GM23338 (cell line): ENCODE measurements at regions not wholly inside any gene's neighbourhood (a gene's known extent, or its start where the extent isn't known, plus 50 kb on each side); places are given as distances from the start of the nearest gene placed in this dataset.

Source experiments
- ATAC-seq: fragments of 200-7000 bp; cut with Tn5 transposase; 3 replicates; pipeline ENCODE4 v1.9.1; 2020
- DNase-seq: peaks from one replicate; pipeline ENCODE4 v3.0.0-alpha.2; 2015; ENCODE audit warnings: low spot score
- H2AFZ ChIP-seq: fragments of 200-600 bp; sonication (generic); 2 replicates; pipeline ENCODE4 v1.8.0; 2016; ENCODE audit warnings: antibody characterized with exemption, mild to moderate bottlenecking, moderate library complexity
- H3F3A ChIP-seq: fragments of 200-600 bp; sonication (generic); replicated peaks from 2 replicates; pipeline ENCODE4 v1.8.0; 2017; ENCODE audit warnings: antibody characterized with exemption, mixed run types, low read depth
- H3K27ac ChIP-seq: fragments of 200-600 bp; sonication (generic); 2 replicates; pipeline ENCODE4 v1.6.1; 2016; ENCODE audit warnings: low read depth
- H3K27me3 ChIP-seq: fragments of 200-600 bp; sonication (generic); 2 replicates; pipeline ENCODE4 v1.8.0; 2016; ENCODE audit warnings: mild to moderate bottlenecking, mixed run types, moderate library complexity; ENCODE audit not compliant: insufficient read depth
- H3K36me3 ChIP-seq: fragments of 200-600 bp; sonication (generic); 2 replicates; pipeline ENCODE4 v1.8.0; 2016; ENCODE audit warnings: mild to moderate bottlenecking; ENCODE audit not compliant: insufficient read depth
- H3K4me1 ChIP-seq: fragments of 200-600 bp; sonication (generic); 2 replicates; pipeline ENCODE4 v1.8.0; 2016; ENCODE audit warnings: mild to moderate bottlenecking, moderate library complexity; ENCODE audit not compliant: insufficient read depth
- H3K4me2 ChIP-seq: fragments of 200-600 bp; sonication (generic); 2 replicates; pipeline ENCODE4 v1.7.1; 2017; ENCODE audit warnings: mixed run types
- H3K4me3 ChIP-seq: fragments of 200-600 bp; sonication (generic); 2 replicates; pipeline ENCODE4 v1.6.1; 2016; ENCODE audit warnings: mixed run types
- H3K79me2 ChIP-seq: fragments of 200-600 bp; sonication (generic); replicated peaks from 2 replicates; pipeline ENCODE4 v1.8.0; 2017; ENCODE audit warnings: mild to moderate bottlenecking; ENCODE audit not compliant: insufficient read depth
- H3K9me2 ChIP-seq: fragments of 200-600 bp; sonication (generic); 2 replicates; pipeline ENCODE4 v1.8.0; 2017; ENCODE audit not compliant: insufficient read depth
- H4K20me1 ChIP-seq: fragments of 200-600 bp; sonication (generic); replicated peaks from 2 replicates; pipeline ENCODE4 v1.8.0; 2017; ENCODE audit warnings: mild to moderate bottlenecking; ENCODE audit not compliant: insufficient read depth
- H3K27ac Mint-ChIP-seq: 2 replicates; pipeline ENCODE4 v1.8.0; 2020; ENCODE audit warnings: inconsistent platforms, mild to moderate bottlenecking, moderate library complexity, mixed read lengths
- H3K27me3 Mint-ChIP-seq: 3 replicates; pipeline ENCODE4 v1.8.0; 2022; ENCODE audit warnings: low read depth, mild to moderate bottlenecking, moderate library complexity, mixed read lengths, inconsistent platforms; ENCODE audit not compliant: insufficient read depth, poor library complexity
- H3K36me3 Mint-ChIP-seq: 3 replicates; pipeline ENCODE4 v1.8.0; 2021; ENCODE audit warnings: low read depth, mild to moderate bottlenecking, inconsistent platforms, moderate library complexity, mixed read lengths
- H3K4me1 Mint-ChIP-seq: 3 replicates; pipeline ENCODE4 v1.8.0; 2020; ENCODE audit warnings: mild to moderate bottlenecking, inconsistent platforms, mixed read lengths
- H3K4me3 Mint-ChIP-seq: 3 replicates; pipeline ENCODE4 v1.8.0; 2021; ENCODE audit warnings: moderate library complexity, mild to moderate bottlenecking, inconsistent platforms, mixed read lengths
- H3K9me3 Mint-ChIP-seq: 3 replicates; pipeline ENCODE4 v1.8.0; 2020; ENCODE audit warnings: moderate library complexity, mild to moderate bottlenecking, inconsistent platforms, mixed read lengths
- CREB1 ChIP-seq: fragments of 250-450 bp; sonication (Bioruptor Pico); IDR thresholded peaks from 2 replicates; pipeline ENCODE4 v1.5.0; 2020; ENCODE audit warnings: low read depth, mild to moderate bottlenecking, moderate library complexity
- EZH2 ChIP-seq: fragments of 200-600 bp; sonication (generic); IDR thresholded peaks from one replicate; pipeline ENCODE4 v1.8.0; 2017; ENCODE audit warnings: antibody characterized with exemption, mild to moderate bottlenecking, low read depth; ENCODE audit not compliant: unreplicated experiment
- EZH2phosphoT487 ChIP-seq: fragments of 200-600 bp; sonication (generic); IDR thresholded peaks from one replicate; pipeline ENCODE4 v1.8.1; 2018; ENCODE audit warnings: antibody characterized with exemption; ENCODE audit not compliant: unreplicated experiment
- JUNB ChIP-seq: IDR thresholded peaks from one replicate; pipeline ENCODE4 v1.6.1; 2016; ENCODE audit warnings: antibody characterized with exemption; ENCODE audit not compliant: unreplicated experiment
- POLR2AphosphoS5 ChIP-seq: IDR thresholded peaks from 2 replicates; pipeline ENCODE4 v1.6.1; 2016; ENCODE audit warnings: antibody characterized with exemption, low read depth
- STAT1 ChIP-seq: IDR thresholded peaks from one replicate; pipeline ENCODE4 v1.6.1; 2016; ENCODE audit warnings: antibody characterized with exemption; ENCODE audit not compliant: unreplicated experiment
- ZNF114 ChIP-seq: fragments of 250-450 bp; sonication (Bioruptor Pico); IDR thresholded peaks from 2 replicates; pipeline ENCODE4 v1.5.0; 2020; ENCODE audit warnings: mild to moderate bottlenecking, moderate library complexity
- TF ChIP-seq, protein P1 (sequence below): IDR thresholded peaks from 2 replicates; pipeline ENCODE4 v1.6.1; 2016; ENCODE audit warnings: antibody characterized with exemption
- TF ChIP-seq, protein P2 (sequence below): fragments of 250-450 bp; sonication (Bioruptor Pico); IDR thresholded peaks from 2 replicates; pipeline ENCODE4 v1.5.0; 2020; ENCODE audit warnings: mild to moderate bottlenecking, moderate library complexity
- TF ChIP-seq, protein P3 (sequence below): IDR thresholded peaks from one replicate; pipeline ENCODE4 v1.6.1; 2018; ENCODE audit warnings: antibody characterized with exemption; ENCODE audit not compliant: unreplicated experiment

DNA sequence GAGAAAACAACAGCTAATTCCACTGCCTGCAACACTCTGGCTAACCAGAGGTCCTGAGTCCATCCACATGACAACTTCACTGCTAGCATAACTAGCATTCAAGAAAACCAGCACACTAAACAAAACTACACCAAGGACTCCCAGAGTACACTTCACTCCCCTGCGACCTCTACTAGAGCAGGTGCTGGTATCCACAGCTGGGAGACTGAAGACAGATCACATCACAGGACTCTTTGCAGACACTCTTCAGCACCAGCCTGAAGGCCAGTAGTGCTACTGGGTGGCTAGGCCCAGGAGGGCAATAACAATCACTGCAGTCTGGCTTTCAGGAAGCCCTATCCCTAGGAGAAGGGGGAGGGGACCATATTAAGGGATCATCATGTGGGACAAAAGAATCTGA, 54.4 kb upstream of the MYB start:
- no peaks in the 10 kb centered on the region for H3K36me3 ChIP-seq
- no peak overlapping the region for H3K4me2 ChIP-seq
- H3F3A ChIP-seq, result no peaks in the 10 kb centered on the region
- peaks cover 19% of the 10 kb centered on the region for H3K9me2 ChIP-seq
- no peak overlapping the region for H2AFZ ChIP-seq
- no peaks in the 10 kb centered on the region for H4K20me1 ChIP-seq
- no peak overlapping the region for H3K4me3 Mint-ChIP-seq
- ATAC-seq, result no peak
- H3K79me2 ChIP-seq, result no peaks in the 10 kb centered on the region
- H3K27me3 ChIP-seq, result no peaks in the 10 kb centered on the region
- no peak overlapping the region for H3K4me3 ChIP-seq
- no peak for TF ChIP-seq ZNF114
- TF ChIP-seq, protein P1, sequence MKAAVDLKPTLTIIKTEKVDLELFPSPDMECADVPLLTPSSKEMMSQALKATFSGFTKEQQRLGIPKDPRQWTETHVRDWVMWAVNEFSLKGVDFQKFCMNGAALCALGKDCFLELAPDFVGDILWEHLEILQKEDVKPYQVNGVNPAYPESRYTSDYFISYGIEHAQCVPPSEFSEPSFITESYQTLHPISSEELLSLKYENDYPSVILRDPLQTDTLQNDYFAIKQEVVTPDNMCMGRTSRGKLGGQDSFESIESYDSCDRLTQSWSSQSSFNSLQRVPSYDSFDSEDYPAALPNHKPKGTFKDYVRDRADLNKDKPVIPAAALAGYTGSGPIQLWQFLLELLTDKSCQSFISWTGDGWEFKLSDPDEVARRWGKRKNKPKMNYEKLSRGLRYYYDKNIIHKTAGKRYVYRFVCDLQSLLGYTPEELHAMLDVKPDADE, result no peak
- TF ChIP-seq EZH2phosphoT487, result no peak
- TF ChIP-seq JUNB, result no peak
- no peak for TF ChIP-seq POLR2AphosphoS5
- TF ChIP-seq EZH2, result no peak
- TF ChIP-seq, protein P2, sequence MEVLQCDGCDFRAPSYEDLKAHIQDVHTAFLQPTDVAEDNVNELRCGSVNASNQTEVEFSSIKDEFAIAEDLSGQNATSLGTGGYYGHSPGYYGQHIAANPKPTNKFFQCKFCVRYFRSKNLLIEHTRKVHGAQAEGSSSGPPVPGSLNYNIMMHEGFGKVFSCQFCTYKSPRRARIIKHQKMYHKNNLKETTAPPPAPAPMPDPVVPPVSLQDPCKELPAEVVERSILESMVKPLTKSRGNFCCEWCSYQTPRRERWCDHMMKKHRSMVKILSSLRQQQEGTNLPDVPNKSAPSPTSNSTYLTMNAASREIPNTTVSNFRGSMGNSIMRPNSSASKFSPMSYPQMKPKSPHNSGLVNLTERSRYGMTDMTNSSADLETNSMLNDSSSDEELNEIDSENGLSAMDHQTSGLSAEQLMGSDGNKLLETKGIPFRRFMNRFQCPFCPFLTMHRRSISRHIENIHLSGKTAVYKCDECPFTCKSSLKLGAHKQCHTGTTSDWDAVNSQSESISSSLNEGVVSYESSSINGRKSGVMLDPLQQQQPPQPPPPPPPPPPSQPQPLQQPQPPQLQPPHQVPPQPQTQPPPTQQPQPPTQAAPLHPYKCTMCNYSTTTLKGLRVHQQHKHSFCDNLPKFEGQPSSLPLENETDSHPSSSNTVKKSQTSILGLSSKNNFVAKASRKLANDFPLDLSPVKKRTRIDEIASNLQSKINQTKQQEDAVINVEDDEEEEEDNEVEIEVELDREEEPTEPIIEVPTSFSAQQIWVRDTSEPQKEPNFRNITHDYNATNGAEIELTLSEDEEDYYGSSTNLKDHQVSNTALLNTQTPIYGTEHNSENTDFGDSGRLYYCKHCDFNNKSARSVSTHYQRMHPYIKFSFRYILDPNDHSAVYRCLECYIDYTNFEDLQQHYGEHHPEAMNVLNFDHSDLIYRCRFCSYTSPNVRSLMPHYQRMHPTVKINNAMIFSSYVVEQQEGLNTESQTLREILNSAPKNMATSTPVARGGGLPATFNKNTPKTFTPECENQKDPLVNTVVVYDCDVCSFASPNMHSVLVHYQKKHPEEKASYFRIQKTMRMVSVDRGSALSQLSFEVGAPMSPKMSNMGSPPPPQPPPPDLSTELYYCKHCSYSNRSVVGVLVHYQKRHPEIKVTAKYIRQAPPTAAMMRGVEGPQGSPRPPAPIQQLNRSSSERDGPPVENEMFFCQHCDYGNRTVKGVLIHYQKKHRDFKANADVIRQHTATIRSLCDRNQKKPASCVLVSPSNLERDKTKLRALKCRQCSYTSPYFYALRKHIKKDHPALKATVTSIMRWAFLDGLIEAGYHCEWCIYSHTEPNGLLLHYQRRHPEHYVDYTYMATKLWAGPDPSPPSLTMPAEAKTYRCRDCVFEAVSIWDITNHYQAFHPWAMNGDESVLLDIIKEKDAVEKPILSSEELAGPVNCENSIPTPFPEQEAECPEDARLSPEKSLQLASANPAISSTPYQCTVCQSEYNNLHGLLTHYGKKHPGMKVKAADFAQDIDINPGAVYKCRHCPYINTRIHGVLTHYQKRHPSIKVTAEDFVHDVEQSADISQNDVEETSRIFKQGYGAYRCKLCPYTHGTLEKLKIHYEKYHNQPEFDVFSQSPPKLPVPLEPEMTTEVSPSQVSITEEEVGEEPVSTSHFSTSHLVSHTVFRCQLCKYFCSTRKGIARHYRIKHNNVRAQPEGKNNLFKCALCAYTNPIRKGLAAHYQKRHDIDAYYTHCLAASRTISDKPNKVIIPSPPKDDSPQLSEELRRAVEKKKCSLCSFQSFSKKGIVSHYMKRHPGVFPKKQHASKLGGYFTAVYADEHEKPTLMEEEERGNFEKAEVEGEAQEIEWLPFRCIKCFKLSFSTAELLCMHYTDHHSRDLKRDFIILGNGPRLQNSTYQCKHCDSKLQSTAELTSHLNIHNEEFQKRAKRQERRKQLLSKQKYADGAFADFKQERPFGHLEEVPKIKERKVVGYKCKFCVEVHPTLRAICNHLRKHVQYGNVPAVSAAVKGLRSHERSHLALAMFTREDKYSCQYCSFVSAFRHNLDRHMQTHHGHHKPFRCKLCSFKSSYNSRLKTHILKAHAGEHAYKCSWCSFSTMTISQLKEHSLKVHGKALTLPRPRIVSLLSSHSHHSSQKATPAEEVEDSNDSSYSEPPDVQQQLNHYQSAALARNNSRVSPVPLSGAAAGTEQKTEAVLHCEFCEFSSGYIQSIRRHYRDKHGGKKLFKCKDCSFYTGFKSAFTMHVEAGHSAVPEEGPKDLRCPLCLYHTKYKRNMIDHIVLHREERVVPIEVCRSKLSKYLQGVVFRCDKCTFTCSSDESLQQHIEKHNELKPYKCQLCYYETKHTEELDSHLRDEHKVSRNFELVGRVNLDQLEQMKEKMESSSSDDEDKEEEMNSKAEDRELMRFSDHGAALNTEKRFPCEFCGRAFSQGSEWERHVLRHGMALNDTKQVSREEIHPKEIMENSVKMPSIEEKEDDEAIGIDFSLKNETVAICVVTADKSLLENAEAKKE (CRISPR knock-in tag), result no peak
- no peak for TF ChIP-seq STAT1
- TF ChIP-seq CREB1 (CRISPR knock-in tag), result no peak
- TF ChIP-seq, protein P3, sequence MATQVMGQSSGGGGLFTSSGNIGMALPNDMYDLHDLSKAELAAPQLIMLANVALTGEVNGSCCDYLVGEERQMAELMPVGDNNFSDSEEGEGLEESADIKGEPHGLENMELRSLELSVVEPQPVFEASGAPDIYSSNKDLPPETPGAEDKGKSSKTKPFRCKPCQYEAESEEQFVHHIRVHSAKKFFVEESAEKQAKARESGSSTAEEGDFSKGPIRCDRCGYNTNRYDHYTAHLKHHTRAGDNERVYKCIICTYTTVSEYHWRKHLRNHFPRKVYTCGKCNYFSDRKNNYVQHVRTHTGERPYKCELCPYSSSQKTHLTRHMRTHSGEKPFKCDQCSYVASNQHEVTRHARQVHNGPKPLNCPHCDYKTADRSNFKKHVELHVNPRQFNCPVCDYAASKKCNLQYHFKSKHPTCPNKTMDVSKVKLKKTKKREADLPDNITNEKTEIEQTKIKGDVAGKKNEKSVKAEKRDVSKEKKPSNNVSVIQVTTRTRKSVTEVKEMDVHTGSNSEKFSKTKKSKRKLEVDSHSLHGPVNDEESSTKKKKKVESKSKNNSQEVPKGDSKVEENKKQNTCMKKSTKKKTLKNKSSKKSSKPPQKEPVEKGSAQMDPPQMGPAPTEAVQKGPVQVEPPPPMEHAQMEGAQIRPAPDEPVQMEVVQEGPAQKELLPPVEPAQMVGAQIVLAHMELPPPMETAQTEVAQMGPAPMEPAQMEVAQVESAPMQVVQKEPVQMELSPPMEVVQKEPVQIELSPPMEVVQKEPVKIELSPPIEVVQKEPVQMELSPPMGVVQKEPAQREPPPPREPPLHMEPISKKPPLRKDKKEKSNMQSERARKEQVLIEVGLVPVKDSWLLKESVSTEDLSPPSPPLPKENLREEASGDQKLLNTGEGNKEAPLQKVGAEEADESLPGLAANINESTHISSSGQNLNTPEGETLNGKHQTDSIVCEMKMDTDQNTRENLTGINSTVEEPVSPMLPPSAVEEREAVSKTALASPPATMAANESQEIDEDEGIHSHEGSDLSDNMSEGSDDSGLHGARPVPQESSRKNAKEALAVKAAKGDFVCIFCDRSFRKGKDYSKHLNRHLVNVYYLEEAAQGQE, result no peak
- H3K27ac ChIP-seq, result no peak overlapping the region
- peaks cover 5% of the 10 kb centered on the region for H3K27me3 Mint-ChIP-seq
- H3K27ac Mint-ChIP-seq, result no peak overlapping the region
- no peaks in the 10 kb centered on the region for H3K36me3 Mint-ChIP-seq
- DNase-seq, result no peak
- no peaks in the 10 kb centered on the region for H3K4me1 ChIP-seq
- H3K9me3 Mint-ChIP-seq, result no peaks in the 10 kb centered on the region
- H3K4me1 Mint-ChIP-seq, result peaks cover 8% of the 10 kb centered on the region
